Esophagus squamous epithelium (tissue), 4 donors: ENCODE measurements at regions not wholly inside any gene's neighbourhood (a gene's known extent, or its start where the extent isn't known, plus 50 kb on each side); places are given as distances from the start of the nearest gene placed in this dataset.

Source experiments
- CTCF ChIP-seq, 6 experiments: fragments of 450-650 bp in 4 of 6; fragments of 200-600 bp in 2 of 6; sonication (generic) in 2 of 6; IDR thresholded peaks; one replicate each; pipeline ENCODE4 v1.5.1; 2016 to 2019; ENCODE audit warnings: antibody characterized with exemption in 6 of 6, mild to moderate bottlenecking in 4 of 6, moderate library complexity in 4 of 6
- POLR2A ChIP-seq, 4 donors: fragments of 450-650 bp; IDR thresholded peaks; one replicate each; pipeline ENCODE4 v1.6.1; 2017; ENCODE audit warnings: antibody characterized with exemption in 4 of 4, mild to moderate bottlenecking in 4 of 4, moderate library complexity in 3 of 4

DNA sequence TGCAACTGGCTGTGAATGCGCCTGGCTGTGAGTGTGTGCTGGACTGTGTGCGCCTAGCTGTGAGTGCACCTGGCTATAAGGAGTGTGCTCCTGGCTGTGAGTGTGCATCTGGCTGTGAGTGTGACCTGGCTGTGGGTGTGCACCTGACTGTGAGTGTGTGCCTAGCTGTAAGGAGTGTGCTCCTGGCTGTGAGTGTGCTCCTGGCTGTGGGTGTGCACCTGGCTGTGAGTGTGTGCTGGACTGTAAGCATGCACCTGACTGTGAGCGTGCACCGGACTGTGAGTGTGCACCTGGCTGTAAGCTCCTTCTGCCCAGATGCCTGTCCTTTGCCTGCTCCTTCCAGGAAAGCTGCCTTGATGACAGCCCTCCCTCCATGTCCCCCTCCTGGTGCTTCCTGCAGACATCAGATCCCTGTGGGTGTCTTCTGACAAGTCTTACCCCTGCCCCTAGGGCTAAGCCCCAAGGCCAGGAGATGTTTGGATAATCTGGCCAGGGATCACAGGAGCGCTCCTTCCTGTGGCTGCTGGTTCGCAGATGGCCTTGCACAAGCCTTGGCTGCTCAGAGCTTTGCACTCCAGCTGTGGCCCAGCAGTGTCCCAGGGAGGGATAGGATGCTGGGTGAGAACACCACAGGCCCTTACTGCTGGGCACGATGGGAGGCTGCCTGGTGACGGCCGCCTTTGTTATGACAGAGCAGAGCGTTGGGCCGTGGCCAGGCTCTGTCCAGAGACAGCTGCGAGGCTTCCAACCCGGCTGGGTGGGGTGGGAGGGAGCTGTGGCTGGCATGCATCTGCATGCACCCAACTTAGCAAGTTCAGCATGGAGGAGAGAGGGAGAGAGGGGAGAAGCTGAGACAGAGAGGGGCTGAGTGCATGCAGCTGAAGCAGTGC lies 89.9 kb downstream of the GLI2 start:
- TF ChIP-seq POLR2A (IDR thresholded peaks at IDR 0.05) (no peak), CTCF (IDR thresholded peaks at IDR 0.05) (no peak)
